Thyroid gland (tissue), 4 donors: ENCODE measurements at regions not wholly inside any gene's neighbourhood (a gene's known extent, or its start where the extent isn't known, plus 50 kb on each side); places are given as distances from the start of the nearest gene placed in this dataset.

ENCODE experiments used
- CTCF ChIP-seq, 6 experiments: fragments of 200-600 bp in 3 of 6; fragments of 450-650 bp in 3 of 6; sonication (generic) in 3 of 6; IDR thresholded peaks; one replicate each; pipeline ENCODE4 v1.5.1; 2016 to 2019; ENCODE audit warnings: antibody characterized with exemption in 6 of 6, mild to moderate bottlenecking in 2 of 6, inconsistent platforms in 1 of 6, moderate library complexity in 1 of 6
- POLR2A ChIP-seq, 2 donors: fragments of 450-650 bp; IDR thresholded peaks; one replicate each; pipeline ENCODE4 v1.6.1; 2017; ENCODE audit warnings: antibody characterized with exemption in 2 of 2, mild to moderate bottlenecking in 2 of 2, moderate library complexity in 1 of 2

GRCh38 chr15:79180318-79180717 lies 89.7 kb upstream of the RASGRF1 start:
- no peak for TF ChIP-seq CTCF (IDR thresholded peaks at IDR 0.05)
- no peak for TF ChIP-seq POLR2A (IDR thresholded peaks at IDR 0.05)
